ENCODE measurements at regions not wholly inside any gene's neighbourhood (a gene's known extent, or its start where the extent isn't known, plus 50 kb on each side); places are given as distances from the start of the nearest gene placed in this dataset.

- TF ChIP-seq CTCF (IDR thresholded peaks at IDR 0.05): no peak
- no peak for TF ChIP-seq ZFX (IDR thresholded peaks at IDR 0.05; ENCODE audit: borderline replicate concordance)
Measured at GRCh38 chr10:71158251-71158650, 54.1 kb upstream of the UNC5B start.
